ENCODE measurements at regions not wholly inside any gene's neighbourhood (a gene's known extent, or its start where the extent isn't known, plus 50 kb on each side); places are given as distances from the start of the nearest gene placed in this dataset.

- TF ChIP-seq CTCF (IDR thresholded peaks at IDR 0.05; ENCODE audit: low read depth, low read length, missing input control): no peak
- no peak for TF ChIP-seq FOXA2 (IDR thresholded peaks at IDR 0.05)
Observed at GRCh38 chr2:45132551-45132950, 123.3 kb upstream of the SIX2 start (continued).

GRCh38 chr2:45131587-45131986 is 122.3 kb upstream of the SIX2 start:
- Histone ChIP-seq H3K27me3 (ENCODE audit: control insufficient read depth in 4 of 4, insufficient read depth in 4 of 4, low read length in 3 of 4) (no peaks in the 10 kb centered on the region), H3K9me3 (ENCODE audit: control insufficient read depth in 4 of 4, low read length in 3 of 4) (no peaks in the 10 kb centered on the region), H3K9ac (ENCODE audit: low read depth in 1 of 2, low read length in 2 of 2) (no peak overlapping the region), H3K4me3 (ENCODE audit: low read depth in 1 of 3, low read length in 3 of 3) (no peak overlapping the region), H3K36me3 (ENCODE audit: control insufficient read depth in 4 of 4, insufficient read depth in 3 of 4, low read depth in 1 of 4, low read length in 3 of 4) (no peaks in the 10 kb centered on the region), H3K4me1 (ENCODE audit: control insufficient read depth in 4 of 4, insufficient read depth in 4 of 4, low read length in 3 of 4) (no peaks in the 10 kb centered on the region), H3K27ac (ENCODE audit: low read depth in 1 of 2, low read length in 2 of 2) (no peak overlapping the region)
- WGBS: 80% methylated on average over 14 of the region's 14 CpGs
- no peak for DNase-seq (ENCODE audit: low spot score)
- no peak for TF ChIP-seq MAX (IDR thresholded peaks at IDR 0.05)
- no peak for TF ChIP-seq NR2F2 (IDR thresholded peaks at IDR 0.05)
- TF ChIP-seq FOXA1 (IDR thresholded peaks at IDR 0.05): no peak
- no peak for TF ChIP-seq FOXA2 (IDR thresholded peaks at IDR 0.05)
- no peak for TF ChIP-seq GABPA (IDR thresholded peaks at IDR 0.05 in 1 of 2, conservative IDR thresholded peaks at IDR 0.05 in 1 of 2)
- TF ChIP-seq CTCF (IDR thresholded peaks at IDR 0.05; ENCODE audit: low read depth, low read length, missing input control): no peak

- TF ChIP-seq HNF4A (conservative IDR thresholded peaks at IDR 0.05) (no peak), ATF3 (IDR thresholded peaks at IDR 0.05) (no peak), REST (IDR thresholded peaks at IDR 0.05) (no peak), JUND (IDR thresholded peaks at IDR 0.05) (no peak), FOXA1 (IDR thresholded peaks at IDR 0.05) (no peak), EGR1 (IDR thresholded peaks at IDR 0.05; ENCODE audit: low read depth in 2 of 2) (no peak), ZBTB33 (IDR thresholded peaks at IDR 0.05) (no peak), MAX (IDR thresholded peaks at IDR 0.05) (no peak), HNF4G (IDR thresholded peaks at IDR 0.05) (no peak), NR2F2 (IDR thresholded peaks at IDR 0.05) (no peak), FOXA2 (IDR thresholded peaks at IDR 0.05) (no peak)
- H3K4me1 ChIP-seq (ENCODE audit: control insufficient read depth in 4 of 4, insufficient read depth in 4 of 4, low read length in 3 of 4): no peaks in the 10 kb centered on the region
- H3K27me3 ChIP-seq (ENCODE audit: control insufficient read depth in 4 of 4, insufficient read depth in 4 of 4, low read length in 3 of 4): no peaks in the 10 kb centered on the region
- no peak overlapping the region for H3K4me3 ChIP-seq (ENCODE audit: low read depth in 1 of 3, low read length in 3 of 3)
- H3K36me3 ChIP-seq (ENCODE audit: control insufficient read depth in 4 of 4, insufficient read depth in 3 of 4, low read depth in 1 of 4, low read length in 3 of 4): no peaks in the 10 kb centered on the region
- WGBS: 88% methylated on average over 2 of the region's 2 CpGs
- H3K9ac ChIP-seq (ENCODE audit: low read depth in 1 of 2, low read length in 2 of 2): no peak overlapping the region
- no peaks in the 10 kb centered on the region for H3K9me3 ChIP-seq (ENCODE audit: control insufficient read depth in 4 of 4, low read length in 3 of 4)
- H3K27ac ChIP-seq (ENCODE audit: low read depth in 1 of 2, low read length in 2 of 2): no peak overlapping the region
- DNase-seq (ENCODE audit: low spot score): no peak
Observed at GRCh38 chr2:45130736-45131135, 121.5 kb upstream of the SIX2 start.
